K562 (cell line): ENCODE measurements at regions not wholly inside any gene's neighbourhood (a gene's known extent, or its start where the extent isn't known, plus 50 kb on each side); places are given as distances from the start of the nearest gene placed in this dataset.

Source experiments
- CTCF ChIP-seq, 3 experiments: IDR thresholded peaks in 2 of 3; conservative IDR thresholded peaks in 1 of 3; 2 replicates each; pipeline ENCODE4 v1.5.1; 2011 to 2012; ENCODE audit warnings: low read length in 3 of 3, mild to moderate bottlenecking in 3 of 3, control low read depth in 2 of 3, improper control_type of control experiment in 1 of 3, inconsistent platforms in 1 of 3, low read depth in 1 of 3, mixed read lengths in 1 of 3, moderate library complexity in 1 of 3; ENCODE audit not compliant: insufficient read depth in 2 of 3
- MAZ ChIP-seq, 2 experiments: fragments of 450-650 bp in 1 of 2; sonication (generic) in 1 of 2; formaldehyde crosslinking; IDR thresholded peaks in 1 of 2; conservative IDR thresholded peaks in 1 of 2; 2 replicates each; pipeline versions ENCODE4 v1.4.0 to v1.5.0; 2020; ENCODE audit warnings: mild to moderate bottlenecking in 1 of 2, missing genetic modification reagents in 1 of 2
- POLR2A ChIP-seq: fragments of 450-650 bp; conservative IDR thresholded peaks from 2 replicates; pipeline ENCODE4 v1.6.1; 2016
- XRCC3 ChIP-seq: fragments of 450-650 bp; IDR thresholded peaks from 2 replicates; pipeline ENCODE4 v1.6.1; 2017; ENCODE audit warnings: mild to moderate bottlenecking, moderate library complexity
- ZC3H4 ChIP-seq: sonication (generic); formaldehyde crosslinking; IDR thresholded peaks from 2 replicates; pipeline ENCODE4 v1.9.0; 2021; ENCODE audit warnings: missing genetic modification reagents, borderline replicate concordance

DNA sequence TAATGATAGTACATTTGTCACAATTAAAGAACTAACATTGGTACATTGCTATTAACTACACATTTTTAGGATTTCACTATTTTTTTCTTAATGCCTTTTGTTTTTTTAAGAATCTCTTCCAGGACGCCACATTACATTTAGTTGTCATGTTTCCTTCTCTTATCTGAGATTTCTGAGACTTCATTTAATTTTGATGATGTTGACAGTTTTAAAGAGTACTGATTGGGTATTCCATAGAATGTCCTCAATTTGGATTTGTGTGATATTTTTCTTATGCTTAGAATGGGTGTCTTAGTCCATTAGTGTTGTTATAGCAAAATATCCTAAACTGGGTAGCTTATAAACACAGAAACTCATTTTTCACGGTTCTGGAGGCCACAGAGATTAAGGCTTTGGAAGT lies 1095.5 kb upstream of the LCORL start:
- TF ChIP-seq POLR2A (no peak), ZC3H4 (no peak), XRCC3 (no peak), CTCF (IDR thresholded peaks at IDR 0.05 in 2 of 3, conservative IDR thresholded peaks at IDR 0.05 in 1 of 3; ENCODE audit: insufficient read depth in 2 of 3, low read depth in 1 of 3, low read length in 3 of 3) (no peak), MAZ (CRISPR knock-in tag; conservative IDR thresholded peaks at IDR 0.05 in 1 of 2, IDR thresholded peaks at IDR 0.05 in 1 of 2) (no peak)
